Hepatocyte (in vitro differentiated cells): ENCODE measurements at regions not wholly inside any gene's neighbourhood (a gene's known extent, or its start where the extent isn't known, plus 50 kb on each side); places are given as distances from the start of the nearest gene placed in this dataset.

Experiments
- DNase-seq: peaks from one replicate; pipeline ENCODE4 v3.0.0-alpha.2; 2016; ENCODE audit warnings: low spot score
- H2AFZ ChIP-seq: fragments of 200-600 bp; sonication (generic); 2 replicates; pipeline ENCODE4 v1.6.0; 2016; ENCODE audit warnings: antibody characterized with exemption, mild to moderate bottlenecking
- H3K27ac ChIP-seq: fragments of 200-600 bp; sonication (generic); 2 replicates; pipeline ENCODE4 v1.5.1; 2016; ENCODE audit warnings: mild to moderate bottlenecking
- H3K27me3 ChIP-seq: fragments of 200-600 bp; sonication (generic); 2 replicates; pipeline ENCODE4 v1.6.1; 2016
- H3K36me3 ChIP-seq: fragments of 200-600 bp; sonication (generic); replicated peaks from 2 replicates; pipeline ENCODE4 v1.5.1; 2016; ENCODE audit warnings: low read depth; ENCODE audit not compliant: insufficient read depth
- H3K4me1 ChIP-seq: fragments of 200-600 bp; sonication (generic); 2 replicates; pipeline ENCODE4 v1.5.1; 2016; ENCODE audit warnings: mild to moderate bottlenecking, moderate library complexity; ENCODE audit not compliant: insufficient read depth
- H3K4me2 ChIP-seq: fragments of 200-600 bp; sonication (generic); 2 replicates; pipeline ENCODE4 v1.6.0; 2016
- H3K4me3 ChIP-seq: fragments of 200-600 bp; sonication (generic); 2 replicates; pipeline ENCODE4 v1.5.1; 2016; ENCODE audit warnings: mild to moderate bottlenecking
- H3K79me2 ChIP-seq: fragments of 200-600 bp; sonication (generic); 2 replicates; pipeline ENCODE4 v1.6.0; 2017; ENCODE audit warnings: mild to moderate bottlenecking
- H3K9me2 ChIP-seq: fragments of 200-600 bp; sonication (generic); replicated peaks from 2 replicates; pipeline ENCODE4 v1.6.0; 2017; ENCODE audit warnings: mild to moderate bottlenecking; ENCODE audit not compliant: insufficient read depth
- H3K9me3 ChIP-seq: fragments of 200-600 bp; sonication (generic); 2 replicates; pipeline ENCODE4 v1.5.1; 2016; ENCODE audit warnings: low read depth, mild to moderate bottlenecking
- H4K20me1 ChIP-seq: fragments of 200-600 bp; sonication (generic); 2 replicates; pipeline ENCODE4 v1.6.0; 2016; ENCODE audit warnings: mild to moderate bottlenecking; ENCODE audit not compliant: insufficient read depth, poor library complexity, severe bottlenecking
- CTCF ChIP-seq: fragments of 200-600 bp; sonication (generic); IDR thresholded peaks from 2 replicates; pipeline ENCODE4 v1.5.1; 2016; ENCODE audit warnings: antibody characterized with exemption, mild to moderate bottlenecking; ENCODE audit not compliant: poor library complexity
- EZH2 ChIP-seq: fragments of 200-600 bp; sonication (generic); IDR thresholded peaks from 2 replicates; pipeline ENCODE4 v1.6.1; 2016; ENCODE audit warnings: antibody characterized with exemption, mild to moderate bottlenecking, borderline replicate concordance
- EZH2phosphoT487 ChIP-seq: fragments of 200-600 bp; sonication (generic); IDR thresholded peaks from one replicate; pipeline ENCODE4 v1.6.1; 2018; ENCODE audit warnings: antibody characterized with exemption, mild to moderate bottlenecking, low read depth, moderate library complexity; ENCODE audit not compliant: unreplicated experiment, severe bottlenecking
- WGBS: methylation state at CpG from one replicate; pipeline ENCODE4 v1.1.6; 2016; ENCODE audit warnings: low lambda C conversion rate; ENCODE audit errors: missing lambda C conversion rate; 5-methylcytosine and 5-hydroxymethylcytosine counted together

- H3K27ac ChIP-seq: no peak overlapping the region
- H3K4me3 ChIP-seq: no peak overlapping the region
- no peaks in the 10 kb centered on the region for H3K27me3 ChIP-seq
- H2AFZ ChIP-seq: no peak overlapping the region
- no peaks in the 10 kb centered on the region for H3K9me2 ChIP-seq
- DNase-seq: no peak
- WGBS: 40% methylated on average over 1 of the region's 1 CpG
- H3K36me3 ChIP-seq: no peaks in the 10 kb centered on the region
- no peaks in the 10 kb centered on the region for H3K79me2 ChIP-seq
- no peaks in the 10 kb centered on the region for H3K9me3 ChIP-seq
- H4K20me1 ChIP-seq: no peaks in the 10 kb centered on the region
- H3K4me1 ChIP-seq: peaks cover 5% of the 10 kb centered on the region
- no peak overlapping the region for H3K4me2 ChIP-seq
- TF ChIP-seq CTCF (no peak), EZH2 (no peak), EZH2phosphoT487 (no peak)
These were observed 154.4 kb downstream of the BBOX1 start for GRCh38 chr11:27194976-27195375.

- WGBS: 71% methylated on average over 7 of the region's 7 CpGs
These were observed 153.0 kb downstream of the BBOX1 start for GRCh38 chr11:27193434-27194225.

GRCh38 chr11:27192184-27192583, 151.6 kb downstream of the BBOX1 start:
- Histone ChIP-seq H3K4me2 (no peak overlapping the region), H3K4me1 (peaks cover 12% of the 10 kb centered on the region), H3K27ac (no peak overlapping the region), H3K36me3 (no peaks in the 10 kb centered on the region), H3K4me3 (no peak overlapping the region), H3K9me2 (no peaks in the 10 kb centered on the region), H4K20me1 (no peaks in the 10 kb centered on the region), H3K79me2 (no peaks in the 10 kb centered on the region), H2AFZ (no peak overlapping the region), H3K27me3 (no peaks in the 10 kb centered on the region), H3K9me3 (no peaks in the 10 kb centered on the region)
- WGBS: 67% methylated on average over 4 of the region's 4 CpGs
- TF ChIP-seq CTCF (no peak), EZH2 (no peak), EZH2phosphoT487 (no peak)
- DNase-seq: no peak

More at GRCh38 chr11:27193434-27194225, 153.0 kb downstream of the BBOX1 start:
- no peaks in the 10 kb centered on the region for H3K36me3 ChIP-seq
- no peak overlapping the region for H3K4me2 ChIP-seq
- DNase-seq: no peak
- H2AFZ ChIP-seq: no peak overlapping the region
- no peaks in the 10 kb centered on the region for H3K9me3 ChIP-seq
- no peaks in the 10 kb centered on the region for H3K27me3 ChIP-seq
- H3K4me1 ChIP-seq: peaks cover 5% of the 10 kb centered on the region
- no peaks in the 10 kb centered on the region for H3K79me2 ChIP-seq
- no peaks in the 10 kb centered on the region for H4K20me1 ChIP-seq
- no peaks in the 10 kb centered on the region for H3K9me2 ChIP-seq
- TF ChIP-seq CTCF: no peak
- no peak for TF ChIP-seq EZH2phosphoT487
- no peak for TF ChIP-seq EZH2
- no peak overlapping the region for H3K27ac ChIP-seq
- no peak overlapping the region for H3K4me3 ChIP-seq
